Activated T-helper 2 cell treated with anti-CD3 and anti-CD28 coated beads, Interferon-gamma antibody, Interleukin-2, Interleukin-4, amounts not matched to agents 10 μg/mL and 5 μg/mL and 100 μg/mL, durations not matched to agents 14 hours and 24 hours and 36 hours (primary cell): ENCODE measurements at regions not wholly inside any gene's neighbourhood (a gene's known extent, or its start where the extent isn't known, plus 50 kb on each side); places are given as distances from the start of the nearest gene placed in this dataset.

Experiments used
- DNase-seq: peaks from one replicate; pipeline ENCODE4 v3.0.0; 2021; ENCODE audit warnings: low spot score
- H3K27ac Mint-ChIP-seq: one replicate; pipeline ENCODE4 v1.8.0; 2021; ENCODE audit warnings: mixed read lengths
- H3K27me3 Mint-ChIP-seq: one replicate; pipeline ENCODE4 v1.8.0; 2021; ENCODE audit warnings: low read depth, mixed read lengths
- H3K36me3 Mint-ChIP-seq: one replicate; pipeline ENCODE4 v1.8.0; 2021; ENCODE audit warnings: low read depth, mixed read lengths
- H3K4me1 Mint-ChIP-seq: one replicate; pipeline ENCODE4 v1.8.0; 2021; ENCODE audit warnings: low read depth, mixed read lengths
- H3K4me3 Mint-ChIP-seq: one replicate; pipeline ENCODE4 v1.8.0; 2021; ENCODE audit warnings: low read depth, mild to moderate bottlenecking, moderate library complexity, mixed read lengths
- H3K9me3 Mint-ChIP-seq: one replicate; pipeline ENCODE4 v1.8.0; 2021; ENCODE audit warnings: mixed read lengths
- intact Hi-C: fragments of 100-400 bp; cut with micrococcal nuclease; formaldehyde crosslinking; loops from one replicate; pipeline ENCODE4 v1.15.1; 2023

DNA sequence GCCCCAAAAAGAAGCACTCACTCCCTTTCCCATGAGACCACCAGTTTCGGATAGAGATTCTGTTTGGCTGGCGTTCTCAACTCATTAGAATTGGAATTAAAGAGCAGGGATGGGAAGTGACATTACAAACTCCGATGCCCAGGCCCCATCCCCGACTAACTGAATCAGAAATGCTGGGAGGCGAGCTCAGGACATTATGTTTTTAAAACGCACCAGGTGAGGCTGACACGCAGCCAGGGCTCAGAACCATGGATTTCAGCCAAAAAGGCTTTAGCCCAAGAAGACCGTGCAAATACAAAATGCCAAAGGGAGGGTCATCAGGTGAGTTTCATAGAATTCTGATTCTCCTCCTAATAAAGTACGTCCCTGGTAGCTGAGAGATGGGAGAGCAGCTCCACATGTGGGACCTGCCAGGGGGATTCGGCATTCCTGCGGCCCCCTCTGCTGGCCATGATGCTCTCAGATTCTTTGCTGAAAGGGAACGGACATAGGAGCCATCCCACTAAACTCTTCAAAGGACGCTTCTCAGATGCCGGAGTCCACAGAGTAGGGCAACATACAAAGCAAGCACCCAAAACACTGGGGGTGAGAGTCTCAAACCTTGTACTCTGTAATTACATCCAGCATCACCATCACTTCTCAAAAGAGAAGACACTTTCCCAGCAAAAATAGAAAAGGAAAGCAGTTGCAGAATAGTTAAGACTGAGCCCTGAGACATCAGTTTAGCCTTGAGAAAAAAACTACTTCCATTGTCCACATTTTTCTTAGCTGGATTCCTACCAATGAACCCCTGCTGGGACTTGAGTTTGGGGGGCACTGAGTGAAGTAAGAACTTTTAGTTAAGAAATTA, 205.2 kb downstream of the BMP7 start:
- intact Hi-C loops, result no loop called here
- no peaks in the 10 kb centered on the region for H3K36me3 Mint-ChIP-seq
- peaks cover 1% of the 10 kb centered on the region for H3K4me1 Mint-ChIP-seq
- H3K27ac Mint-ChIP-seq, result no peak overlapping the region
- no peak overlapping the region for H3K4me3 Mint-ChIP-seq
- no peaks in the 10 kb centered on the region for H3K9me3 Mint-ChIP-seq
- H3K27me3 Mint-ChIP-seq, result peaks cover 12% of the 10 kb centered on the region
- no peak for DNase-seq

GRCh38 chr20:57062241-57062640, 204.2 kb downstream of the BMP7 start:
- Mint-ChIP-seq H3K27me3 (peaks cover 14% of the 10 kb centered on the region), H3K9me3 (no peaks in the 10 kb centered on the region), H3K36me3 (no peaks in the 10 kb centered on the region), H3K4me1 (peaks cover 1% of the 10 kb centered on the region), H3K4me3 (no peak overlapping the region), H3K27ac (no peak overlapping the region)
- DNase-seq, result no peak
- intact Hi-C loops, result no loop called here

DNA sequence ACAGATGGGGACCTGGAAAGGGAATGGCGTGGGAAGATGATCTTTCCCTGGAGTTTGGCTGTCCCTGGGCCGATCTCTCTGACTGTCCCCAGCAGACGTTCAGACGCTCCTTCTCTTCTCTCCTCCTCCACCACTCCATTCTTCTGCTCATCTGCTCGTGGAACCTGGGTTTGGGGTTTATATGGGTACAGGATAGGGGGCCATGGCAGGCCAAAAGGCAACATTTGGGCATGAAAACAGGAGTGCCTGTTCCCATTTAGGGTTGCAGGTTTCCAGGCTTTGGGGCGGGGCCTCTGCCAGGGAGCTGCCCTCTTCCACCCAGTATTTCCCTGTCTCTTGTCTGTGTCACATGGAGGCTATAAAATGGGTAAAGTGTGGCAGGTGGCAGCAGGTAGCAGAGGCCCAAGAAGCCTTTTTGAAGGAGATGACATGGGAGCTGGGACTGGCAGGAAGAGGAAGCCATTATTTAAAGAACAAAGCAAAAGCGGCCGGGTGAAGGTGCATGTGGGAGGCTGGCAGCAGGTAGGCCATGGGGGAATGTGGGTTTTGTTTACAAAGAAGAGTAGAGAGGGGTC, 203.7 kb downstream of the BMP7 start:
- peaks cover 14% of the 10 kb centered on the region for H3K27me3 Mint-ChIP-seq
- H3K36me3 Mint-ChIP-seq, result no peaks in the 10 kb centered on the region
- no peaks in the 10 kb centered on the region for H3K9me3 Mint-ChIP-seq
- no peak overlapping the region for H3K27ac Mint-ChIP-seq
- no peak overlapping the region for H3K4me3 Mint-ChIP-seq
- H3K4me1 Mint-ChIP-seq, result peaks cover 1% of the 10 kb centered on the region
- DNase-seq, result no peak
- intact Hi-C loops, result no loop called here

DNA sequence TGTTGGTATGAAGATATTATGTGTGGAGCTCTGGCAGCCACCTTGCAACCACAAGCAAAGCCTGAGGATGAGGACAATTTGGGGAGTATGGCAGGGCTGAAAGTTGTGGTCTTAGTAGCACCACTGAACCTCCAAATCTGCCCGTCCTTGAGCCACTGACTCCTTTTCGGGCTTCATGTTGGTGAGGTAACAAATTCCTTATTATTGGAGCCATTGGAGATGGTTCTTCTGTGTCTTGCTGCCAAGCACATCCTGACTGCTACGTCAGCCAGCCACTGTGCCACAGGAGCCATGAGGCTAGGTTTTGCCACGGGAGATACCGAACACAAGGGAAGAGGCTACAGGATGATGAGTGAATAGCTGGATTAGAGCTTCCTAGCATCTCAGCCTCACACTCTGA, 201.6 kb downstream of the BMP7 start:
- no peaks in the 10 kb centered on the region for H3K36me3 Mint-ChIP-seq
- no peak for DNase-seq
- H3K27me3 Mint-ChIP-seq, result peaks cover 15% of the 10 kb centered on the region
- intact Hi-C loops, result no loop called here
- H3K27ac Mint-ChIP-seq, result no peak overlapping the region
- no peak overlapping the region for H3K4me3 Mint-ChIP-seq
- H3K9me3 Mint-ChIP-seq, result no peaks in the 10 kb centered on the region
- H3K4me1 Mint-ChIP-seq, result no peaks in the 10 kb centered on the region

GRCh38 chr20:57065646-57066045, 200.8 kb downstream of the BMP7 start:
- H3K36me3 Mint-ChIP-seq, result no peaks in the 10 kb centered on the region
- H3K4me1 Mint-ChIP-seq, result no peaks in the 10 kb centered on the region
- no peak overlapping the region for H3K4me3 Mint-ChIP-seq
- no peak for DNase-seq
- intact Hi-C loops, result no loop called here
- no peak overlapping the region for H3K27ac Mint-ChIP-seq
- H3K9me3 Mint-ChIP-seq, result no peaks in the 10 kb centered on the region
- peaks cover 15% of the 10 kb centered on the region for H3K27me3 Mint-ChIP-seq

DNA sequence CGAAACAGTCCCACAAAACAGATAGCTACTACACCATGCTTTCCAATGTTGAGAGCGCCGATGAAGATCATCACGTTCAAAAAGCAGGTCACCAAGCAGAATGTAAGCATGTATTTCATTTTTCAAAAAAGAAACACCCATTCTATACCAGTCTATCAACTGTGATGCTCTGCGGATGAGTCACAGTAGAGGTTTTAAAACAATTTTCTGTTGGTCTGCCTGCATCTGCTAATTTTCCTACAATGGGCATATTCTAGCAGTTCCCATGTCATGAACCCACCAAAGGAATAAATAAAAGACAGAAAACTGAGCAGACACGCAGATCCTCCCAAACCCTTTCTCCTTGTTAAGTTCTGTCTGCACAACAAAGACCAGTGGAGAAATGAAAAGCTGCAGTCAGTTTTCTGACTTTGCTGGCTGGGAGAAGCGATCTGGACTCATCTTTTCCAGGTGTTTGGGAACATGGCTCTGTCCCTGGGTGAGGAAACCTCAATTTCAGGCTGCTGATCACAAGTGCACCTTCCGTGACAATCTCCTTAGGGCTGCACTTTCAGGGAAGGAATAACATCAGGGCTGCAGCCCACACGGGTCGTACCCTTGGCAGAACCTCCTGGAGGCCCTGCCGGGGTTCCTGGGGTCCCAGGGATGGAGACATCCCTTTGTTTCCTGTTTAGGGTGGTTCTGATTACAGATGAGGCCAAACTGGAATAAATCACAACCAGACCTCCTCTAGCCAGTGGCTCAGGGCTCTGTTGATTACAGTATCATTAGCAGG, 200.1 kb downstream of the BMP7 start:
- Mint-ChIP-seq H3K36me3 (no peaks in the 10 kb centered on the region), H3K27ac (no peak overlapping the region), H3K27me3 (peaks cover 19% of the 10 kb centered on the region), H3K4me3 (no peak overlapping the region), H3K4me1 (no peaks in the 10 kb centered on the region), H3K9me3 (no peaks in the 10 kb centered on the region)
- intact Hi-C loops, result no loop called here
- no peak for DNase-seq

DNA sequence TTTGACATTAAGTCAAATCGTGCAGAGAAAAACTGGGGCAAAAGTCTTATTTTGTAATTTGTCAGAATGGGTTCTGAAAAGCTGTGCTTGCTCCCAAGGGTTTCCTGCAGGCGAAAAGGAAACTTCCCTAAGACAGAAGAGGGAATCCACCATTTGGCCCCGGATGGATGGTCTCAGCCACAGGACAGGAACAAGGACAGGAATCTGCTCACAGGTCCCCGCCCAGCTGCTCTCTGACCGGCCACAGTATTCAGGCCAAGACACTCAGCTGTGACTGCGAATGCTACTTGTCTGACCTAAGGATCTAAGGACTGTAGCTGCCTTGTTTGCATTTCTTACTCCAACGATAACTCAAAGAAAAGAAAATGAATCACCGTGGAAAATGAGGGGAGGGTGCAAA, 197.0 kb downstream of the BMP7 start:
- Mint-ChIP-seq H3K4me1 (no peaks in the 10 kb centered on the region), H3K36me3 (no peaks in the 10 kb centered on the region), H3K27ac (no peak overlapping the region), H3K27me3 (peaks cover 30% of the 10 kb centered on the region), H3K9me3 (no peaks in the 10 kb centered on the region), H3K4me3 (no peak overlapping the region)
- no peak for DNase-seq
- intact Hi-C loops, result no loop called here

DNA sequence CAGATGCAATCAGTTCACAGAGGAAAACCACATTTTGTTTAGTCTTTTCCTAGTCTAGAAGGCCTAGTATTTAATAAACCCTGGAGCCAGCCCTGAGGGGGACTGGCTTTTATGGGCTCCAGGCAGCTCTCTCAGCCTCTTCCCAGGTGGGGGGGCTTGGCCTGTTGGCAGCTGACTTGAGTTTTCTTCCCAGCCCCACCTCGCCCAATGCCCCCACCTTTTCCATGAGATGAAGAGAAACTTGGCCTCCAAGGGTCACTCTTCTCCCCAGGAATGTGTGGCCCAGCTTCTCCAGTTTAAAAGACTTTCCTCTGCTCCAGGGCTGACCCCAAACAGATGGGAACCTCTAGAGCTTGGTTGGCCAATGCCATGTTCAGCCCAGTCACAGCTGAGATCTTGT, 196.1 kb downstream of the BMP7 start:
- no peak overlapping the region for H3K4me3 Mint-ChIP-seq
- peaks cover 25% of the 10 kb centered on the region for H3K27me3 Mint-ChIP-seq
- H3K27ac Mint-ChIP-seq, result no peak overlapping the region
- no peaks in the 10 kb centered on the region for H3K4me1 Mint-ChIP-seq
- H3K36me3 Mint-ChIP-seq, result no peaks in the 10 kb centered on the region
- no peaks in the 10 kb centered on the region for H3K9me3 Mint-ChIP-seq
- intact Hi-C loops, result no loop called here
- no peak for DNase-seq

GRCh38 chr20:57071283-57071731, 195.1 kb downstream of the BMP7 start:
- no peak overlapping the region for H3K27ac Mint-ChIP-seq

DNA sequence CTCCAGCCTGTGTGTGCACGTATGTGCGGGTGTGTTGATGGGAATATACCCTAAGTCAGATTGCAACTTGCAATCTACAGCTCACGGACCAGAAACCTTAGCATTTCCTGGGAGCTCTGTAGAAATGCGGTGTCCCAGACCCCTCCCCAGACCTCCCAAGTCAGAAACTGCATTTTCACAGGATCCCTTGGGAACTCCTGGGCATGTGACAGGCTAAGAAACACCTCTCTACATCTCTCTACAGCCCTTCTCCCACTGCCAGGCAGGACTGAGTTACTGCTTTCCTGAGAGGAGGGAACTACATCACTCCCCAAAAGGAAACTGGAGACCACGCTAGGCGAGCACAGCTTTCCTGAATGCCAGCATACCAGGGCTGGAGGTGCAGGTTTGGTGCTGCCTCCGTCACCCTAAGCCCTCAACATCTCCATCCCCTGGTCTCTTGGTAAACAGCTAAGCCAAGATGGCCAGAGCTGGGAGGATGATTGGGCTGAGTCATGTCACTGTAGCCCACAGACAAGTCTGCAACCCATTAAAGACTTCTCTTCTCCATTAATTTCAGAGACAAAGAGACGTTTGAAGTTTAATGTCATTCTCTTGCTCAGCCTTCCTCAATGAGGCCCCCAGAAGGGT, 194.4 kb downstream of the BMP7 start:
- H3K27ac Mint-ChIP-seq, result no peak overlapping the region
- H3K4me3 Mint-ChIP-seq, result no peak overlapping the region

More at GRCh38 chr20:57071283-57071731, 195.1 kb downstream of the BMP7 start:
- H3K4me1 Mint-ChIP-seq, result no peaks in the 10 kb centered on the region
- H3K4me3 Mint-ChIP-seq, result no peak overlapping the region
- no peak for DNase-seq
- no peaks in the 10 kb centered on the region for H3K9me3 Mint-ChIP-seq
- H3K36me3 Mint-ChIP-seq, result no peaks in the 10 kb centered on the region
- intact Hi-C loops, result no loop called here
- peaks cover 21% of the 10 kb centered on the region for H3K27me3 Mint-ChIP-seq

GRCh38 chr20:57073402-57073801, 193.0 kb downstream of the BMP7 start:
- no peak overlapping the region for H3K27ac Mint-ChIP-seq
- no peaks in the 10 kb centered on the region for H3K36me3 Mint-ChIP-seq
- intact Hi-C loops, result no loop called here
- H3K4me1 Mint-ChIP-seq, result no peaks in the 10 kb centered on the region
- DNase-seq, result no peak
- no peaks in the 10 kb centered on the region for H3K9me3 Mint-ChIP-seq
- peaks cover 16% of the 10 kb centered on the region for H3K27me3 Mint-ChIP-seq
- H3K4me3 Mint-ChIP-seq, result no peak overlapping the region

More for the DNA sequence above, 194.4 kb downstream of the BMP7 start:
- Mint-ChIP-seq H3K4me1 (no peaks in the 10 kb centered on the region), H3K36me3 (no peaks in the 10 kb centered on the region), H3K27me3 (peaks cover 19% of the 10 kb centered on the region), H3K9me3 (no peaks in the 10 kb centered on the region)
- intact Hi-C loops, result no loop called here
- DNase-seq, result no peak

DNA sequence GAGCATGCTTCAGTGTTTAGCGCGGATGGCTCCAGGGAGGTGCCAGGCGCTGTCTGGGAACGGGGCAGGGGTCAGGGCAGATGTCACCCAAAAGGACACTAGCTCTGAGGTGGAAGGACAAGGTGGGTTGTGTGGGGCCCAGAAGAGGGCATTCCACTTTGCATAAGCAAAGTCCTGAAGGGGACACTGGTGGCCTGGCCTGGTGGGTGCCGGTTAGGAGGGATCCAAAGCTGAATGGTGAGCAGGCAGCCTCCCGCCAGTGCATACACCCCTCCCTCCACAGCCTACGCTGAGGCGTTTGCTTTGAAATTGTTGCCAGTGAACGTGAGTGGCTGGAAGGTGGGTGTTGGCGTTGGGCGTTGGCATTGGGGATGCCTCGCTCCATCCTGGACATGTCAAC, 192.1 kb downstream of the BMP7 start:
- intact Hi-C loops, result no loop called here
- no peaks in the 10 kb centered on the region for H3K36me3 Mint-ChIP-seq
- DNase-seq, result no peak
- H3K9me3 Mint-ChIP-seq, result peaks cover 9% of the 10 kb centered on the region
- H3K27ac Mint-ChIP-seq, result no peak overlapping the region
- peaks cover 16% of the 10 kb centered on the region for H3K27me3 Mint-ChIP-seq
- H3K4me3 Mint-ChIP-seq, result no peak overlapping the region
- no peaks in the 10 kb centered on the region for H3K4me1 Mint-ChIP-seq
